HG02885 (cell line): ENCODE measurements at regions not wholly inside any gene's neighbourhood (a gene's known extent, or its start where the extent isn't known, plus 50 kb on each side); places are given as distances from the start of the nearest gene placed in this dataset.

Experiments
- ATAC-seq: cut with Tn5 transposase; IDR thresholded peaks from one replicate; pipeline ENCODE4 v1.9.1; 2021; ENCODE audit warnings: mild to moderate bottlenecking; ENCODE audit not compliant: unreplicated experiment, poor library complexity

DNA sequence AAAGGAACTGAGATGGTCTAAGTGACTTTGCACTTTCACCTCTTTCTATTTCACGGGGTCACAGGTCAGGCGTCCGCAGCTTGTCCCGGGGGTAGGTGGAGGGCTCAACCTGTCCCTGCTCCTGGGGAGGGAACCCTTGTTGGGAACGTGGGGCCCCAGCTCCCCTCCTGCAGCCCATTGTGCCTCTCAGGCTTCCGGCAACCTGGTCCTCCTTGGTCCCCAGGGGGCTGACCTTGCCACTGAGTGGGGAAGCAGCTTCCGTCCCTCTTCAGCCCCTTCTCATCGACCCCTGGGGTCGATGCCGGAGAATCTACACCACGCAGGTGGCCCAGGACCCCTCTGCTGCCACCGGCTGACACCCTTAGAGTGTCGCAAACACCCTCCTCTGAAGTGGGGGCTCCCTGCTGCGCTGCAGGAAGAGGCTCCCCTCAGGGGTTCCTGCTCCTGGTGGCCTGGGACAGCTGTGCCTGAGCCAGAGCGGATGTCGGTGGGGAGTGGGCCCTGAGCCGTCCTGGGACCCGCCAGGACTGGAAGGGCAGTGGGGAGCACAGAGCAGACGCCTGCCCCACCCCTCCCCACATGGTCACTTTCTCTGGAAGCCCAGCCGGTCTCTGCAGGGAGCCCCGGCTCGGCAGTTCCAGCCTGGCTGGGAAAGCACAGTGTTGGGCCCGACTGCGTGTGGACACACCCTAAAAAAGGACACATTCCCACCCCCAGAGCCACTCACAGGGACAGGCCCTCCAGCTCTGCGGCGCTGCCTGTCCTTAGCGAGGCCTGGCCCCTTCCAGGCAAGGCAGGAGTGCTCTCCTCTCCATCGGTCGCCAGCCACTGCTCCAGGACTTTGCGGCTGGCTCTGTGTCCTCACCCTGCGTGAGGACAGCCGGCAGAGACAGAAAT lies 357.5 kb upstream of the SHH start:
- no peak for ATAC-seq

DNA sequence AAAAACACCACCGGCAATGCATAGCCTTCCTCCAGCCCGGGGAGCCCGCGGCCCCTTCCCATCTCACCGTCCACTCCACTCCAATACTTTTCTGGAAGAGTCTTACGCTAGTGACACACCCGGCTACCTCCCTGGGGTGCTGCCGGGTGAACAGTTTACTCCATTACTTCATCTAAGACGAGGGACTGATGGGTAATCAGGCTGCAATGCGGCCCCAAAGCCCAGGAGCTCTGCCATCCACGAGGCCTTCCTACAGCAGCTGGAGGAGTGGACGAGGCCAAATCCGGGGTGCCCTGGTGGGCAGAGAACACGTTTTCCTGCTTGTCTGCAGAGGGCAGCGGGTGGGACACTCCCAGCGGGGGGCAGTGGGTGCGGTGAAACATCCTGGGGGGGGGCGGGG lies 356.2 kb upstream of the SHH start:
- no peak for ATAC-seq

DNA sequence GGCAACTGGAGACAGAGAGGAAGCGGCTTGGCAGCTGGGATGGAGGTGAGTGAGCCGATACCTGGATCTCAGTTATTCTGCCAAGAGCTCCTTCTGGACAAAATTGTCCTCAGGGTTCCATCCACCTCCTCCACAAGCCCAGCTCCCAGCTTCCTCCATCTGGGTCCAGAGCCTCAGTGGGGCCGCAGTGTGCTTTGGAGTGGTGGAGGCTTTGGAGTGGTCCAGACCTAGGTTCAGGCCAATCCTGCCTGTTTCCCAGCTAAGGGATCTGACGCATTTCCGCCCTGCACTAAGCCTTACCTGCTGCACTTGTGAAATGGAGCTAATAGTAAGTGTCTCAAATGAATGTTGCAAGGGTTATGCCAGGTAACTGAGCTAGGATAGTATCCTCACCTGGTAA lies 355.7 kb upstream of the SHH start:
- ATAC-seq, result no peak

DNA sequence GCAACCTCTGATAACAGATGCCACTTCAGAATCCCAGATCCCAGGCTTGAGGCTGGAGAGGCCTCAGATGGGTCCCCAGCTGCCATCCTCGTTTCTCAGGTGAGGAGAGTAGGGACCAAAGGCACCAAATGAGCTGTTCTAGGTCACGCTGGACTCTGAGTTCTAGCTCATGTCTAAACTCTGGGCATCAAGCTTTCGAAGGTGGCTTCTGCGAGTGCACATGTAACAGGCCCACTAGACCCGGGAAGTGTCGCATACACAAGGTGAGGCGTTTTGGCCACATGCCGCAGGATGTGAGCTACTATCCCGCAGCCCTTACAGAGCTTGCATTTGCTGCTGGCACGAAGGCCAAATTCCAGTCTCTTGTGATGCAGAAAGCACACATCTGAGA lies 355.1 kb upstream of the SHH start:
- ATAC-seq, result no peak

DNA sequence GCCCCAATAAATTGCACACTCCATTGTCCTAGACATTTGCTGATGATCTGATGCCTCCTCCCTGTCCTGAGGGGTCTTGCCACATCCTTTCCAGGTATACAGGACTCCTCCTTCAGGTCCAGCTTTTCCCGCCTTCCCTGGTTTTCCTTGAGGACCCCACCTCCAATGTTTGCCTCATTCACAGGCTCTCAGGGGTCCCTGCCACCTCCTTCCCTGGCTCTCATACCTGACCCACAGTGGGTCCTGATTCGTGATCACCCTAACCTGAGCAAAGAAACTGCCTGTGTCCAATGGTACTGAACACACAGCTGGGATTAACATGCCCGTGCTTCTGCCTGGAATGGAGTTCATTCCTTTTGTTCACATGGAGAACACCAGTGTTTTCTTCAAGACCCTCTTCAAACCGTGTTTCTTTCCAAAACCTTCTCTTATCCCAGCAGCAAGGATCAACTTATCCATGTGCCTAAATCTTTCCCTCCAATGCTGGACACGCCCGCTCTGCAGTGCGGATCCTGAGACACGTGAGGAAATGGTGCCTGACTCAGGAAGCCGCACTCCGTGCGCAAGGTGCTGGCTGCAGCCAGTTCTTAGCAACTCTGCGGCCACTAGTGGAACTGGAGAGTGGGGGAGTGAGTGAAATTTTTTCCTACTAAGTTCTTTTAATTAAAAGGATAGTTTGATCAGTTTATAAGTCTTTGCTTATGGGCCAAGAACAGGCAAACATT lies 354.6 kb upstream of the SHH start:
- ATAC-seq, result no peak

DNA sequence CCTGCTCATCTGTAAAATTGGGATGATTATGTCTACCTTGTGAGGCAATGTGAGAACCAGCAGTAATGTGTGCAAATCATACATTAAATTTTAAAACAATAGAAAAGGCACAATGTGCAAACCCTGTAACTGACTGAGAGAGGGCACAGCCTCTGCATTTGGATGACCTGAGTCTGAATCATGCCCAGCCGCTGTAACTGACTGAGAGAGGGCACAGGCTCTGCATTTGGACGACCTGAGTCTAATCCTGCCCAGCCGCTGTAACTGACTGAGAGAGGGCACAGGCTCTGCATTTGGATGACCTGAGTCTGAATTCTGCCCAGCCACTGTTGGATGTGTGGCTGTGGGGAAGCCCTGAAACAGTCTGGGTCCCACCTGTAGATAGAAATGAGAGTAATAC lies 351.5 kb upstream of the SHH start:
- ATAC-seq, result no peak

DNA sequence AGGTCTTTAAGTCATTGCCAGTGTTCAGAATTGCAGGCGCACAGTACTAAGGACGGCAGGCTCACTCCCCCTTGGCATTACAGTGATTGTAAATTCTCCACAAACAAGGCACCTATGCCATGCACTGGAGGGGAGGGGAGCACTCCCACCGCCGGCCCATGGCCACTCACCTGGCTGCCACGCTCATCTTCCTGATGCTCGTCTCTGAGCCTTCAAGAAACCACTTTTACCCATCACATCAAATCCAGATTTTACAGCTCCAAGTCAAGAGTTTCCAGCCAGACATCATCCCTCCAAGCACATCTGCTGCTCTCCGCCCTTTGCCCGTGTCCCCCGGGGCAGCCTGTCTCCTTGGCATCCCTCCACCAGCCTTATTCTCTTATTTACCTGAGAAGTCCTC lies 350.2 kb upstream of the SHH start:
- ATAC-seq, result no peak

DNA sequence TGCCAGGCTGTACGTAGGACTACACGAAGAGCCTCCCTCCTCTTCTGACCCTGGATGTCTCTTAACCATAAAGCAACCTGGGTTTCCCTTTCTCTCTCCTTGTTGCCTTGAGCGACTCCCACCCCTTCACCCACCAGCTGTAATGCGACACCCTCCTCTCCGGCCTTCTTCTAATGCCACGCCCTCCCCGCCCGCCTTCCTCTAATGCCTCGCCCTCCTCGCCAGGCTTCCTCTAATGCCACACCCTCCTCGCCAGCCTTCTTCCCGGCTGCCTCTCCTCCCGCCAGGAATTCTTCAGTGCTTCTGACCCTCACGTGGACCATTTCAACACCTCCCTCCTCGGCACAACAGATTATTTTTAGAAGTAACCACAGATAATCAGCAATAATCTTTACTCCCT lies 348.5 kb upstream of the SHH start:
- no peak for ATAC-seq

DNA sequence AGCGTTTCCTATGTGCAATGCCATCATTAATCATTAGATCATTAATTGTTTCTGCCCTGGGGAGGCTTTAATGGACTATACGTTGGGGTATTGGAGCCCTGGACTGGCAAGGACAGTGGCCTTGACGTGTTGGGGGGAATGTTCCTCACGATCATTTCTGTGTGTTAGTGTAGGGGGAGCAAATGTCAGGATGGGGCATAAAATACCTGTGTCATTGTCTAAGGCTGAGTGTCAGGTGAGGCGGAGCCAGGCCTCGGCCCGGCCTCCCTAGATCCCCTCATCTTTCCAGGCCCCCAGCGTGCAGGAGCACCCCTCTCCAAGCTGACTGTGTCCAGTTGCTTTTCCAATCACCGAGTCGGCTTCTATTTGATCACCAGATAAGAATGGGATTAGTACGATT lies 346.4 kb upstream of the SHH start:
- ATAC-seq, result no peak

DNA sequence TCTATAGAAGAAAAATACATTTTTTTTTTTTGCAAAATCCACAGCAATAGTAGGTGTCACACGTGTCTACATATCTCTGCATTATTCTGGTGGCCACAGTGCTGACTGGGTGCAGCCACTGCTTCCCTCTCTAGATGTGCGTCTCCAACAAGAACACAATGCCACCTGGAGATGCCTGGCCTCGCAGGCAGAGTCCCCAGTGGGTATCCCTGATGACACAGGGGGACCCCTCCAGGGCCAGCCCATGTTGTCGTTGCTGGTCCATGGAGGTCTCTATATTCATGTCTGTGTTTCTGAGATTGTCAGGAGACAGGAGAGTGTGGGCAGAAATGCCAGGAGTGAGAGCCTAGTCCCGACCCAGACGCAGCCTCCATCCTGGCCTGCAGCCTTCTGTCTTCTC lies 345.9 kb upstream of the SHH start:
- ATAC-seq, result no peak

DNA sequence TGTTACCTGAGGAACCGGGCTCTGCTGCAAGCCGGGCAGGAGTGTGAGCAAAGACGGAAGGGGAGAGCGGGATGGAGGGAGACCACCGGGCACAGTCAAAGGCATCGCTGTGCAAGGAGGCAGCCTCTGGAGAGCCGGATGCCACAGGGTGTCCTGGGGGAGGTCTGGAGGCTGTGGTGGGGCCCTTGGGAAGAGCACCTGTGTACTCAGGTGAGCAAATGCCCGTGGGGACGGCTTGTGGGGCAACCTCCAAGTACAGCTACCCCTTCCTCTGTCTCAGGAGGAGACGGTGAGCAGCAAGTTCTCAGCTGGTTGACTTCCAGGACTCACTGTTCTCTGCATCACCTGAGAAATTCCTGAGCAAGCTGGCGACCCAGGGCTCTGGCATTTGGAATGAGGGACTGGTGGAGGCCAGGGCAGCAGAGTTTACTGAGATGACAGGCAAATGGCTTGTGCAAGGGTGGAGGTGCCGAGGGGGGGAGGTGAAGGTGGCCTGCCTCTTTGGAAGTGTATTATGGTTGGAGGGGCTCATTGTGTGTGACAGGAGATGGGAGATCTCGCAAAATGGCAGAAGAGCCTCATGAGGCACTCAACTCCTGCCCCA lies 345.2 kb upstream of the SHH start:
- no peak for ATAC-seq

DNA sequence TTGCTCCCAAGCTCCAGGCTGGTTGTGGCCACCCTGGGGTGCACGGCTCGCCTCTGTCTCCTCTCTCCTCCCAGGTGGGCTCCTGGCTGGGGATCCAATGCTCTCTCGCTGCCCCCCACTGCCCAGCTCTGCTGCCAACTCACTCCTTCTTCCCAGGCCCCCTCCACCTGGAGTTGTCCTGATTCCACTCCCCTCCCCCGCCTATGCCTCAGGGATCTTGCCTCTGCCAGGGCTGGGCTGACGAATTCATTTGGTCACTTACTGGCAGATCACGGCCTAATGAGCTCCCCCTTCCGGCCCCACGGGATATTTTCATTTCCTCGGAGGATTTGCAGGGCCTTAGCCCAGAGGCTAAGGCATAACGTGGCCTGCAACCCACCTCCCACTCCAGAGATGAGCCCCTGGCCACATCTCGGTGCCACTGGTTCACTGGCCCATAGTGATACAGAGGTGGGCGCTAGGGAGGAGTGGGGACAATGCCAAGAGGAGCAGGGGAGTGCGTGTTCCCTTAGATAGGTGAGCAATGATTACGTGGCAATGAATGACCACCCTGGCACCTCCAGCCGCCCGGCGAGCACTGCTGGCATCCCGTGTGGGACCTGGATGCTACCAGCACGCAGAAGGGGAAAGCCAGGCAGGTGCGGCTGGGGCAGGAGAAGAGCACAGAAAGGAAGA lies 344.6 kb upstream of the SHH start:
- no peak for ATAC-seq

DNA sequence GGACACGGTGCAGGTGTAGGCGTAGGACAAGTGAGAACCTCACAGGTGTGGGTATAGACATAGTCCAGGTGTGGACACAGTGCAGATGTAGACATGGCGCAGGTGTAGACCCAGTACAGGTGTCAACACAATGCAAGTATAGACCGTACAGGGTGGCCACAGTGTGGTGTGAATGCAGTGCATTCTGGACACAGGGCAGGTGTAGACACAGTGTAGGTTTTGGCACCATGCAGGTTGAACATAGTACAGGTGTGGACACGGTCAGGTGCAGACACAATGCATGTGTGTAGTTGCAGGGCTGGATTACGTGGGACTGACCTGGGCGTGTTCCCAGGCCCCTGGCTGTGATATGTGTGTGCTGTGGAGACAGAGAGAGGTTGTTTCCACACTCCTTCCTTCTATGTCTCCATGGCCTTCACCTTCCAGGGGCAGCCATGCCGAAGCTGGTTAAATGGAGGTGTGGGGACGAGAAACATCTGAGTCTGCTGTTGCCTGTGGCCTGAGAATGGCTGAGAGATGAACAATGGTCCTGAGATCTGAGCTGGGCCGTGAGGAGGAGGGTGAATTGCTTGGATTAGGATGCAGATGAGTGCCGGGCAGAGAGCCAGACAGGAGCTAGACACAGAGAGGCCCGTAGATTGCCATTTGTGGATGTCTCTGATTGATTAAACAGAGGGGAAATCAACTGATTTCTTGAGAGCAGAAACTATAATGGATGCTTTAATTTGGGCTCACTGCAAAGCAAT lies 343.9 kb upstream of the SHH start:
- ATAC-seq, result no peak

DNA sequence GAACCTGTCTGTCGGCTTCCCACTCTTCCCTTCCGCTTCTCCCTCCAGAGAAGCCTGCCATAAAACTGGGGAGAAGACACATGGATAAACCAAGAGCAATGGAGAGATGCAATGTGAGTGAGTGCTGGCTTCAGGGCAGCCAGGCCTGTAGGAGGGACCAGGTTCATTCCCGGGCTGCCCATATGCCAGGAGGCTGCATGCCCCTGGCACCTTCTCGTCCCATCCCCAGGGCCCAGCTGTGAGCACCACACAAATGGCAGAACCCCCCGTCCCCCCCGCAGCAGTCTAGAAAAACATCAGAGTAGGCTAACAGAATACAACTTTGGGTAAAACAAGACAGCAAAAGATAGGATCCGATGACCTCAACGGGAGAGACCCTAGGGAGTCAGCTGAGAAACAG lies 341.3 kb upstream of the SHH start:
- ATAC-seq, result no peak

DNA sequence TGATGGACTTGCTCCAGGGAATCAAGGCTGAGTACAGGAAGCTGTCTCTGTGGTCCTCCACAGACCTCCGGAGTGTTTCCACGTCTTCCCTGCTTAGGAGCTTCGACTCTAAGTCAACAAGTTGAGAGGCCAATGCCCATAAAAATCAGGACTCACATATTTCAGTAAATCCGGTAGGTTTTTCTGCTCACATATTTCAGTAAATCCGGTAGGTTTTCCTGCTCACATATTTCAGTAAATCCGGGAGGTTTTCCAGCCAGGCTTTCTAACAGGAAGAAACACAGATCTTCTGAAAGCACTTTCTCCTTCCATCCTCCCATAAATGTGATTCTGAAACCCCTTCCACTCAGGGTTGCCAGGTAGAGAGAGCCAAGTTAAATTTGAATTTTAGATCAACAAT lies 340.1 kb upstream of the SHH start:
- no peak for ATAC-seq

DNA sequence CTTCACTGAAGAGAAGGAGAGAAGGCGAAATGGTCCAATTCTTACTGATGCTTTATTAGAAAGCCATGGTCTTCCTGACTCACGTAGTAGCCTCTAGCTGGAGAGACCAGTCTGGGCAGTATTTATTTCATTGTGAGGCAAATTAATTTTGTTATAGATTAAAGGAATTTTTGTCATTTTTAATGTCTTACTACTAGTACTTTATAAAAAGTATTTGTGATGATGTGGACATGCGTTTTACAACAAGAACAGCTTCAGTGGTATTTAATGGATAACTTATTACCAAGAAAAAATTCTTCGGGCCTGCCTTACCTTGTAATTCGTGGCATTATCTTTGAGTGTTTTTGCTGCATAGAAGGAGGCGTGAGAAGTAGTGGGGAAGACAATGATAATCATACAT lies 339.4 kb upstream of the SHH start:
- no peak for ATAC-seq

DNA sequence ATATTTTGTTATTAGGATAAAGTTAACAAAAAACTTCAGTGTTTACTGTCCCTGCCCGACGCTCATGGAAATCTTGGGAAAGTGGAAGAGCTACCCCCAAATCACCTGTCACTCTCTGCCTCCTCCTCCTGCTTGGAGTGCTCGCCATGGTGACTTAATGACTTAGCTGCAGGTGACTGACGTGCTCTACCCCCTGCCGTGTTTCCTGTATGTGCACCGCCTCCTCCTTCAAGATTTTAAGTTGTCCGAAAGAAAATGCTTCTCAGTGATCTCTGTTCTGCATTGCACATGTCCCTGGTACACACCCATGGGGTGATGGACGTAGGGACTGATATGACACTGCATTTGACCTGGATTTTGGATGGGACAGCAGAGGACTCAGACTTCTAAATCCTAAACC lies 338.8 kb upstream of the SHH start:
- no peak for ATAC-seq

DNA sequence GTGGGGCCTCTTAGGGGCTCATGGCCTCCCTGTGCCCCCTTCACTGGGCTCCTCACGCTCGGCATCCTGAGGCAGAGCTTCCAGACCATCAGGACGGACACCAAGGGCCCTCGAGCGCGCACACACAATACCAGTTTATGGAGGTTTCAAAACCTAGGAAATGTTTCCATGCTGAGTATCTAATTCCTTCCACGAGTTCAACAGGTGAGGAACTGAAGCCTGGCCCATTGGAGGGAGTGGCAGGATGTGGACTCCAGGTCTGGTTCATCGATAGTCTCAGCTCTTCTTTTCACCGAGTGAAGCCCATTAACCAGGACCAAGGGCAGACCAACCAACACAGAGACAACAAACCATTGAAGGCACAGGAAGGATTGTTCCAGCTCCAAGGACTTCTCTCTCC lies 336.7 kb upstream of the SHH start:
- no peak for ATAC-seq

DNA sequence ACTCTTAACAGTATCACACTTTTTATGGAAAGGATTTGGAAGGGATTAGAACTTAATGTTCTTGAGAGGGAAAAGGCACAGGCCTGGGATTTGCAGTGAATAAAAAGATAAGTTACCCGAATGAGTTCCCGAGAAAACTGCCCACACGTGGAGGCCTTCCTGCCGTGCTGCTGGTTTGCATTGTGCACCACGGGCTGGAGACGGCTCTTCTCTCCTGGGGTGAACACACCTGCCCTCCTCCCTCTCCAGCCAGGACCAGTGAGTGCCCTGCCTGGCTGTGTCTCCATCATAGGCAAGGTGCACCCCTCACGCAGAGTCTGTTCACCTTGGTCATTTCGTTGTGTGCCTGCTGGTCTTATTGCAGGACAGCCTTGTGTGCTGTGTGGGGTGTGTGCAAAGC lies 336.3 kb upstream of the SHH start:
- no peak for ATAC-seq

DNA sequence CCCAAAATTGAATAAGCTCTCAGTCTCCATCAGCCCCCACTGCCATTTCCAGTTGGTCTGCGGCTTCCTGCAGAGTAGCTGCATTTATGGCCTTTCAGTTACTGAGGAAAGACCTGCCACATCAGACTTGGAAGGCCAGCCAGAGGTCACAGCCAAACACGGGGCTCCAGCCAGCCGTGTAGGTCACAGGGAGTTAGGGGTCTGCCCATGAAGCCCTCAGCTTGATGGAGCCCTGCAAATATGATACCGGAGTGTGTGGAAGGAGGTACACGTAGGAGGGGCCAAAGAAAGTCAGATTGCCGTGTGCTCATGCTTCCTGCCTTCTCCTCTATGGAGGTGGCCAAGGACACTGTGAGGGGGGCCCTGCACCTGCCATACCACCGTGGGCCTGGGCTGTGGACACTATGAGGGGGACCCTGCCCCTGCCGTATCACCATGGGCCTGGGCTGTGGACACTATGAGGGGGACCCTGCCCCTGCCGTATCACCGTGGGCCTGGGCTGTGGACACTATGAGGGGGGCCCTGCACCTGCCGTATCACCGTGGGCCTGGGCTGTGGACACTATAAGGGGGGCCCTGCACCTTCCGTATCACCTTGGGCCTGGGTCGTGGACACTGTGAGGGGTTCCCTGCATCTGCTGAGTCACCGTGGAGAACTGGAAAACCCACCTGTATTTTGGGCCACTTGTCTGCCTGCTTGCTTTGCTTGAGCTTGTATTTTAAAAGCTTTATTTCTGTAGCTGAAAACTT lies 335.7 kb upstream of the SHH start:
- ATAC-seq, result no peak
